ENCODE measurements at regions not wholly inside any gene's neighbourhood (a gene's known extent, or its start where the extent isn't known, plus 50 kb on each side); places are given as distances from the start of the nearest gene placed in this dataset.

- no peak for TF ChIP-seq POLR2A (IDR thresholded peaks at IDR 0.05)
- TF ChIP-seq, protein P1, sequence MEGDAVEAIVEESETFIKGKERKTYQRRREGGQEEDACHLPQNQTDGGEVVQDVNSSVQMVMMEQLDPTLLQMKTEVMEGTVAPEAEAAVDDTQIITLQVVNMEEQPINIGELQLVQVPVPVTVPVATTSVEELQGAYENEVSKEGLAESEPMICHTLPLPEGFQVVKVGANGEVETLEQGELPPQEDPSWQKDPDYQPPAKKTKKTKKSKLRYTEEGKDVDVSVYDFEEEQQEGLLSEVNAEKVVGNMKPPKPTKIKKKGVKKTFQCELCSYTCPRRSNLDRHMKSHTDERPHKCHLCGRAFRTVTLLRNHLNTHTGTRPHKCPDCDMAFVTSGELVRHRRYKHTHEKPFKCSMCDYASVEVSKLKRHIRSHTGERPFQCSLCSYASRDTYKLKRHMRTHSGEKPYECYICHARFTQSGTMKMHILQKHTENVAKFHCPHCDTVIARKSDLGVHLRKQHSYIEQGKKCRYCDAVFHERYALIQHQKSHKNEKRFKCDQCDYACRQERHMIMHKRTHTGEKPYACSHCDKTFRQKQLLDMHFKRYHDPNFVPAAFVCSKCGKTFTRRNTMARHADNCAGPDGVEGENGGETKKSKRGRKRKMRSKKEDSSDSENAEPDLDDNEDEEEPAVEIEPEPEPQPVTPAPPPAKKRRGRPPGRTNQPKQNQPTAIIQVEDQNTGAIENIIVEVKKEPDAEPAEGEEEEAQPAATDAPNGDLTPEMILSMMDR (IDR thresholded peaks at IDR 0.05), result no peak
Observed at GRCh38 chr2:51789918-51790317, 758.0 kb upstream of the NRXN1 start.
